ENCODE measurements at regions not wholly inside any gene's neighbourhood (a gene's known extent, or its start where the extent isn't known, plus 50 kb on each side); places are given as distances from the start of the nearest gene placed in this dataset.

- DNase-seq (no peak), ATAC-seq (no peak)
- TF ChIP-seq CTCF (IDR thresholded peaks at IDR 0.05) = no peak
- intact Hi-C loops (cut with DNase I) = no loop called here
- Histone ChIP-seq H3K4me1 (no peaks in the 10 kb centered on the region), H3K27ac (no peak overlapping the region), H3K4me3 (no peak overlapping the region), H3K27me3 (no peaks in the 10 kb centered on the region), H3K36me3 (no peaks in the 10 kb centered on the region), H3K9me3 (no peaks in the 10 kb centered on the region)
Observed at GRCh38 chr9:73742412-73742811, 590.7 kb downstream of the ANXA1 start.

- no peak for TF ChIP-seq CTCF (IDR thresholded peaks at IDR 0.05)
- no peaks in the 10 kb centered on the region for H3K27me3 ChIP-seq
- ATAC-seq (no peak), DNase-seq (no peak)
- no peaks in the 10 kb centered on the region for H3K9me3 ChIP-seq
- no peaks in the 10 kb centered on the region for H3K36me3 ChIP-seq
- no peaks in the 10 kb centered on the region for H3K4me1 ChIP-seq
- H3K27ac ChIP-seq = no peak overlapping the region
- H3K4me3 ChIP-seq = no peak overlapping the region
- intact Hi-C loops (cut with DNase I) = no loop called here
Observed at GRCh38 chr9:73743826-73744225, 592.2 kb downstream of the ANXA1 start.

GRCh38 chr9:73745598-73745997 lies 593.9 kb downstream of the ANXA1 start:
- no peak overlapping the region for H3K4me3 ChIP-seq
- no peaks in the 10 kb centered on the region for H3K4me1 ChIP-seq
- intact Hi-C loops (cut with DNase I) = no loop called here
- TF ChIP-seq CTCF (IDR thresholded peaks at IDR 0.05) = no peak
- H3K27ac ChIP-seq = no peak overlapping the region
- no peaks in the 10 kb centered on the region for H3K27me3 ChIP-seq
- no peaks in the 10 kb centered on the region for H3K9me3 ChIP-seq
- H3K36me3 ChIP-seq = no peaks in the 10 kb centered on the region
- no peak for ATAC-seq
- no peak for DNase-seq

GRCh38 chr9:73753171-73753570 lies 601.5 kb downstream of the ANXA1 start:
- TF ChIP-seq CTCF (IDR thresholded peaks at IDR 0.05) = no peak
- ATAC-seq (no peak), DNase-seq (no peak)
- intact Hi-C loops (cut with DNase I) = no loop called here
- no peak overlapping the region for H3K27ac ChIP-seq
- no peak overlapping the region for H3K4me3 ChIP-seq
- H3K27me3 ChIP-seq = no peaks in the 10 kb centered on the region
- no peaks in the 10 kb centered on the region for H3K36me3 ChIP-seq
- H3K4me1 ChIP-seq = no peaks in the 10 kb centered on the region
- H3K9me3 ChIP-seq = no peaks in the 10 kb centered on the region

- no peak for TF ChIP-seq CTCF (IDR thresholded peaks at IDR 0.05)
- no peak for DNase-seq
- Histone ChIP-seq H3K4me3 (no peak overlapping the region), H3K36me3 (no peaks in the 10 kb centered on the region), H3K9me3 (no peaks in the 10 kb centered on the region), H3K27me3 (no peaks in the 10 kb centered on the region), H3K4me1 (no peaks in the 10 kb centered on the region), H3K27ac (no peak overlapping the region)
- no peak for ATAC-seq
- intact Hi-C loops (cut with DNase I) = no loop called here
Observed at GRCh38 chr9:73761905-73762304, 610.2 kb downstream of the ANXA1 start.

- no peak overlapping the region for H3K27ac ChIP-seq
- ATAC-seq (no peak), DNase-seq (no peak)
- H3K36me3 ChIP-seq = no peaks in the 10 kb centered on the region
- no peaks in the 10 kb centered on the region for H3K4me1 ChIP-seq
- intact Hi-C loops (cut with DNase I) = no loop called here
- no peak overlapping the region for H3K4me3 ChIP-seq
- no peaks in the 10 kb centered on the region for H3K9me3 ChIP-seq
- no peak for TF ChIP-seq CTCF (IDR thresholded peaks at IDR 0.05)
- no peaks in the 10 kb centered on the region for H3K27me3 ChIP-seq
Observed at GRCh38 chr9:73773896-73774295, 622.2 kb downstream of the ANXA1 start.
